Midbrain (tissue), 1 donor: ENCODE measurements at regions not wholly inside any gene's neighbourhood (a gene's known extent, or its start where the extent isn't known, plus 50 kb on each side); places are given as distances from the start of the nearest gene placed in this dataset.

ENCODE experiments used
- DNase-seq: peaks from one replicate; lab custom pipeline; 2025; lab: John Stamatoyannopoulos, UW

- no peak for DNase-seq
Measured at GRCh38 chr3:72460205-72461174, 387.8 kb downstream of the SHQ1 start.

- no peak for DNase-seq
Measured at GRCh38 chr3:72459588-72459987, 388.7 kb downstream of the SHQ1 start.

- DNase-seq = no peak
Measured at GRCh38 chr3:72458375-72458774, 389.9 kb downstream of the SHQ1 start.

- no peak for DNase-seq
Measured at GRCh38 chr3:72454441-72454840, 393.8 kb downstream of the SHQ1 start.

GRCh38 chr3:72453706-72454105, 394.5 kb downstream of the SHQ1 start:
- DNase-seq = no peak

GRCh38 chr3:72452745-72453144, 395.5 kb downstream of the SHQ1 start:
- no peak for DNase-seq

GRCh38 chr3:72451841-72452240, 396.4 kb downstream of the SHQ1 start:
- no peak for DNase-seq

- no peak for DNase-seq
Measured at GRCh38 chr3:72449551-72449950, 398.7 kb downstream of the SHQ1 start.

- no peak for DNase-seq
Measured at GRCh38 chr3:72448858-72449257, 399.4 kb downstream of the SHQ1 start.

- DNase-seq = no peak
Measured at GRCh38 chr3:72448375-72448823, 399.8 kb downstream of the SHQ1 start.

GRCh38 chr3:72447059-72447946, 400.9 kb downstream of the SHQ1 start:
- DNase-seq = peak; percentile 89

- DNase-seq = peak; percentile 78
Measured at GRCh38 chr3:72446218-72447058, 401.8 kb downstream of the SHQ1 start, which contains the start of gene RYBP. Gene RYBP (minus strand): TSS chr3:72446621.

GRCh38 chr3:72445827-72446217, 402.4 kb downstream of the SHQ1 start:
- no peak for DNase-seq

GRCh38 chr3:72444656-72445223, 403.5 kb downstream of the SHQ1 start:
- no peak for DNase-seq

GRCh38 chr3:72442759-72443158, 405.5 kb downstream of the SHQ1 start:
- no peak for DNase-seq

- DNase-seq = no peak
Measured at GRCh38 chr3:72441284-72441994, 406.8 kb downstream of the SHQ1 start.

- DNase-seq = no peak
Measured at GRCh38 chr3:72440491-72440890, 407.8 kb downstream of the SHQ1 start.

- no peak for DNase-seq
Measured at GRCh38 chr3:72439321-72440183, 408.7 kb downstream of the SHQ1 start.

- DNase-seq = no peak
Measured at GRCh38 chr3:72437661-72438406, 410.4 kb downstream of the SHQ1 start.
